SK-N-SH (cell line): ENCODE measurements at regions not wholly inside any gene's neighbourhood (a gene's known extent, or its start where the extent isn't known, plus 50 kb on each side); places are given as distances from the start of the nearest gene placed in this dataset.
"Not testable (repeated sequence)": the region's sequence is repeated elsewhere in the genome, so short reads cannot be mapped to it uniquely, and the experiment has no call there.

Experiments
- CTCF ChIA-PET: fragments of 300-600, 350-600 bp; formaldehyde crosslinking; extraction: SDS; loops from one replicate; lab custom pipeline; 2021; lab: Yijun Ruan, JAX
- POLR2A ChIA-PET: fragments of 350-600 bp; sonication (Branson Sonifier 250); formaldehyde crosslinking; extraction: SDS; loops from one replicate; lab custom pipeline; 2020; ENCODE audit warnings: antibody characterized with exemption, inconsistent platforms; lab: Yijun Ruan, JAX
- DNase-seq: peaks from one replicate; pipeline ENCODE4 v3.0.0; 2012
- H2AFZ ChIP-seq: fragments of 200-600 bp; sonication (generic); 2 replicates; pipeline ENCODE4 v1.8.1; 2016; ENCODE audit warnings: antibody characterized with exemption, mild to moderate bottlenecking, low read depth
- H3F3A ChIP-seq: fragments of 200-600 bp; sonication (generic); replicated peaks from 2 replicates; pipeline ENCODE3; 2016; ENCODE audit warnings: antibody characterized with exemption, mild to moderate bottlenecking; ENCODE audit not compliant: insufficient read depth
- H3K27ac ChIP-seq, 2 experiments: fragments of 200-500 bp in 1 of 2; fragments of 200-600 bp in 1 of 2; sonication (Bioruptor generic) in 1 of 2; sonication (generic), shearing (Covaris generic) in 1 of 2; 2 replicates each; pipeline versions ENCODE4 v1.5.1 to v1.6.1; 2014 to 2016; ENCODE audit warnings: low read depth in 2 of 2, inconsistent platforms in 1 of 2, low read length in 1 of 2, mild to moderate bottlenecking in 1 of 2, mixed read lengths in 1 of 2
- H3K27me3 ChIP-seq: fragments of 200-600 bp; sonication (generic), shearing (Covaris generic); 2 replicates; pipeline ENCODE4 v1.6.1; 2016; ENCODE audit warnings: mixed run types; ENCODE audit not compliant: insufficient read depth
- H3K36me3 ChIP-seq, 2 experiments: fragments of 200-500 bp in 1 of 2; fragments of 200-600 bp in 1 of 2; sonication (Bioruptor generic) in 1 of 2; sonication (generic) in 1 of 2; replicated peaks in 1 of 2; 2 replicates each; pipeline versions ENCODE3 to v1.5.1; 2014 to 2016; ENCODE audit warnings: low read length in 1 of 2, mild to moderate bottlenecking in 1 of 2; ENCODE audit not compliant: insufficient read depth in 2 of 2, control insufficient read depth in 1 of 2
- H3K4me1 ChIP-seq, 2 experiments: fragments of 200-500 bp in 1 of 2; fragments of 200-600 bp in 1 of 2; sonication (Bioruptor generic) in 1 of 2; sonication (generic), shearing (Covaris generic) in 1 of 2; 2 replicates each; pipeline versions ENCODE4 v1.5.1 to v1.6.1; 2014 to 2016; ENCODE audit warnings: low read depth in 1 of 2, low read length in 1 of 2, mixed run types in 1 of 2; ENCODE audit not compliant: insufficient read depth in 2 of 2, control insufficient read depth in 1 of 2
- H3K4me2 ChIP-seq: fragments of 200-600 bp; sonication (generic), shearing (Covaris generic); 2 replicates; pipeline ENCODE4 v1.6.1; 2017; ENCODE audit warnings: mixed run types
- H3K4me3 ChIP-seq, 2 experiments: fragments of 200-500 bp in 1 of 2; fragments of 200-600 bp in 1 of 2; sonication (Bioruptor generic) in 1 of 2; sonication (generic), shearing (Covaris generic) in 1 of 2; 2 replicates each; pipeline versions ENCODE4 v1.5.1 to v1.8.1; 2014 to 2016; ENCODE audit warnings: low read depth in 2 of 2, inconsistent platforms in 1 of 2, low read length in 1 of 2, mild to moderate bottlenecking in 1 of 2, mixed read lengths in 1 of 2, moderate library complexity in 1 of 2
- H3K79me2 ChIP-seq: fragments of 200-600 bp; sonication (generic); 2 replicates; pipeline ENCODE4 v1.8.1; 2017; ENCODE audit warnings: mild to moderate bottlenecking; ENCODE audit not compliant: insufficient read depth
- H3K9ac ChIP-seq: fragments of 200-600 bp; sonication (generic); 2 replicates; pipeline ENCODE4 v1.6.1; 2017; ENCODE audit warnings: mixed run types
- H3K9me2 ChIP-seq: fragments of 200-600 bp; sonication (generic); 2 replicates; pipeline ENCODE4 v1.6.1; 2017; ENCODE audit warnings: mixed run types
- H3K9me3 ChIP-seq: fragments of 200-600 bp; sonication (generic); 2 replicates; pipeline ENCODE4 v1.6.1; 2017; ENCODE audit warnings: mixed run types, mild to moderate bottlenecking, moderate library complexity
- H4K20me1 ChIP-seq: fragments of 200-600 bp; sonication (generic); 2 replicates; pipeline ENCODE4 v1.6.1; 2017; ENCODE audit warnings: mild to moderate bottlenecking, mixed run types; ENCODE audit not compliant: insufficient read depth
- FOXM1 ChIP-seq: IDR thresholded peaks from 2 replicates; pipeline ENCODE4 v1.4.0; 2012; ENCODE audit warnings: low read depth, mild to moderate bottlenecking
- GATA2 ChIP-seq: sonication (generic); formaldehyde crosslinking; IDR thresholded peaks from 2 replicates; pipeline ENCODE4 v1.5.0; 2020; ENCODE audit warnings: mild to moderate bottlenecking, missing genetic modification reagents
- JUND ChIP-seq: IDR thresholded peaks from 2 replicates; pipeline ENCODE4 v1.4.0; 2012
- NRF1 ChIP-seq: IDR thresholded peaks from 2 replicates; pipeline ENCODE4 v1.6.1; 2012; ENCODE audit warnings: low read depth, mild to moderate bottlenecking, low read length
- POLR2AphosphoS5 ChIP-seq: IDR thresholded peaks from 2 replicates; pipeline ENCODE4 v1.6.1; 2012; ENCODE audit warnings: low read depth, low read length
- RAD21 ChIP-seq: IDR thresholded peaks from 2 replicates; pipeline ENCODE4 v1.6.1; 2012; ENCODE audit warnings: mild to moderate bottlenecking, low read length
- RCOR1 ChIP-seq: fragments of 150-350 bp; IDR thresholded peaks from 2 replicates; pipeline ENCODE4 v1.6.1; 2017; ENCODE audit warnings: antibody characterized with exemption, low read length
- RXRA ChIP-seq: IDR thresholded peaks from 2 replicates; pipeline ENCODE4 v1.4.0; 2012; ENCODE audit warnings: low read depth, mild to moderate bottlenecking, borderline replicate concordance
- YY1 ChIP-seq: IDR thresholded peaks from 2 replicates; pipeline ENCODE4 v1.4.0; 2012; ENCODE audit warnings: low read depth, mild to moderate bottlenecking
- WGBS: methylation state at CpG from one replicate; pipeline ENCODE4 v1.1.6; 2017; ENCODE audit warnings: low lambda C conversion rate; 5-methylcytosine and 5-hydroxymethylcytosine counted together
- TF ChIP-seq, protein P1 (sequence below): IDR thresholded peaks from 2 replicates; pipeline ENCODE4 v1.4.0; 2012; ENCODE audit warnings: low read depth
- TF ChIP-seq, protein P2 (sequence below): IDR thresholded peaks from 2 replicates; pipeline ENCODE4 v1.4.0; 2012; ENCODE audit warnings: low read depth, borderline replicate concordance
- TF ChIP-seq, protein P3 (sequence below): fragments of 200-600 bp; sonication (generic); IDR thresholded peaks from 2 replicates; pipeline ENCODE4 v1.6.1; 2017; ENCODE audit warnings: antibody characterized with exemption, mild to moderate bottlenecking, moderate library complexity
- TF ChIP-seq, protein P4 (sequence below): fragments of 150-350 bp; IDR thresholded peaks from 2 replicates; pipeline ENCODE4 v1.6.1; 2016; ENCODE audit warnings: mild to moderate bottlenecking, low read depth, low read length

DNA sequence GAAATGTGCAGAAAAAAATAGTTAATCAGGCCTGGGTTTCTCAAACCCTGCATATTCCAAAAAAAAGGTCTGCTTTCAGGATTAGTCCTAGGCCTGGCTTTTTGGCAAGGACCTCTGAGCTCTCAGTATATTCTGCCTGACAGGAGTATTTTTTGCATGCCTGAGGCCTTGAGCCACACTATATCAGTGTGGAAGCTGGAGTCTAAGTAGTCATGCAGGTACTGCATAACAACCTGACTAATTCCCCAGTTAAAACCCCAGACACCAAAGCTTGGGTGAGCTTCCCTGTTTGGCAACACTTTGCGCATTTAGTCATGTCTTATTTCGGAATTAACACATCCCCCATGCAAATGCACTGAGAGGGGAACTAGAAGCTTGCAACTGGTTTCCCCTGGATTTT is 359.5 kb downstream of the CETN3 start:
- 88% methylated on average over 2 of the region's 2 CpGs for WGBS
- TF ChIP-seq, protein P1, sequence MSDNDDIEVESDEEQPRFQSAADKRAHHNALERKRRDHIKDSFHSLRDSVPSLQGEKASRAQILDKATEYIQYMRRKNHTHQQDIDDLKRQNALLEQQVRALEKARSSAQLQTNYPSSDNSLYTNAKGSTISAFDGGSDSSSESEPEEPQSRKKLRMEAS = no peak
- TF ChIP-seq RXRA = no peak

DNA sequence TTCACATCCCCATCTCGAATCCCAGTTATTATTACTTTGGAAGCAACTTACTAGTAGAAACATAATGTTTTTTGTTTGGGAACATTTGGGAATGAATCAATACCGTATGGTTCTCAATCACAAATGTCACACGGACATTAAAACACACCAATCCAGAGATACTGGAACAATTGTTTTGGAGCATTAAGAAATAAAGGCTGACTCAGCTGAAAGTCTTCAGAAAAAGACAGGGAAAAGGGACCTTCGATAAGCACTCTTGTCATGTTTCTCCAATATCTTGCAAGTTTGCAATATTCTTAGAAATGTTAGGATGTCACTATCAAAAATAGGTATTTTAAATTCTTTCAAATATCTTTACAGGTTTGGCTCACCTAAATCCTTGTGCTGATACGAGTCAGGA is 362.4 kb downstream of the CETN3 start:
- Histone ChIP-seq H4K20me1 (no peaks in the 10 kb centered on the region), H3K4me2 (no peak overlapping the region), H3K9me2 (no peaks in the 10 kb centered on the region), H3K4me3 (no peak overlapping the region), H3K36me3 (no peaks in the 10 kb centered on the region), H3K27ac (no peak overlapping the region), H3K4me1 (no peaks in the 10 kb centered on the region; a peak in 2 of 4 replicates), H3K79me2 (no peaks in the 10 kb centered on the region), H3K9ac (no peak overlapping the region), H3K9me3 (no peaks in the 10 kb centered on the region), H3F3A (no peaks in the 10 kb centered on the region), H2AFZ (no peak overlapping the region), H3K27me3 (no peaks in the 10 kb centered on the region)
- CTCF ChIA-PET = interaction anchor here (0.5 to 0.6 kb wide), 2 partner anchors 139 to 812 kb away, joined by 3 read pairs; no protein-coding TSS in a partner anchor
- 58% methylated on average over 5 of the region's 5 CpGs for WGBS
- POLR2A ChIA-PET = no interaction called here
- TF ChIP-seq RXRA (no peak), POLR2AphosphoS5 (no peak)
- no peak for DNase-seq

More for the DNA sequence above, 359.5 kb downstream of the CETN3 start:
- no peaks in the 10 kb centered on the region for H3F3A ChIP-seq
- H3K27me3 ChIP-seq = no peaks in the 10 kb centered on the region
- DNase-seq = no peak
- H3K9ac ChIP-seq = no peak overlapping the region
- H4K20me1 ChIP-seq = no peaks in the 10 kb centered on the region
- H3K9me3 ChIP-seq = no peaks in the 10 kb centered on the region
- no peak overlapping the region for H3K27ac ChIP-seq
- no peaks in the 10 kb centered on the region for H3K36me3 ChIP-seq
- ChIA-PET CTCF (no interaction called here), POLR2A (no interaction called here)
- H3K4me1 ChIP-seq = no peaks in the 10 kb centered on the region; a peak in 2 of 4 replicates
- H3K9me2 ChIP-seq = no peaks in the 10 kb centered on the region
- no peak overlapping the region for H3K4me3 ChIP-seq
- no peak overlapping the region for H2AFZ ChIP-seq
- H3K79me2 ChIP-seq = no peaks in the 10 kb centered on the region
- H3K4me2 ChIP-seq = no peak overlapping the region

DNA sequence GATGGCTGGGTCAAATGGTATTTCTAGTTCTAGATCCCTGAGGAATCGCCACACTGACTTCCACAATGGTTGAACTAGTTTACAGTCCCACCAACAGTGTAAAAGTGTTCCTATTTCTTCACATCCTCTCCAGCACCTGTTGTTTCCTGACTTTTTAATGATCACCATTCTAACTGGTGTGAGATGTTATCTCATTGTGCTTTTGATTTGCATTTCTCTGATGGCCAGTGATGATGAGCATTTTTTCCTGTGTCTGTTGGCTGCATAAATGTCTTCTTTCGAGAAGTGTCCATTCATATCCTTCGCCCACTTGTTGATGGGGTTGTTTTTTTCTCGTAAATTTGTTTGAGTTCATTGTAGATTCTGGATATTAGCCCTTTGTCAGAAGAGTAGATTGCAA is 369.5 kb downstream of the CETN3 start:
- H3F3A ChIP-seq, H3K4me1 ChIP-seq, H3K36me3 ChIP-seq, H4K20me1 ChIP-seq, H3K9ac ChIP-seq, H2AFZ ChIP-seq, CTCF ChIA-PET, H3K9me3 ChIP-seq, POLR2A ChIA-PET, H3K27me3 ChIP-seq, H3K4me2 ChIP-seq, H3K4me3 ChIP-seq, H3K79me2 ChIP-seq, H3K27ac ChIP-seq, DNase-seq, H3K9me2 ChIP-seq: not testable (repeated sequence)
- 65% methylated on average over 3 of the region's 4 CpGs for WGBS

DNA sequence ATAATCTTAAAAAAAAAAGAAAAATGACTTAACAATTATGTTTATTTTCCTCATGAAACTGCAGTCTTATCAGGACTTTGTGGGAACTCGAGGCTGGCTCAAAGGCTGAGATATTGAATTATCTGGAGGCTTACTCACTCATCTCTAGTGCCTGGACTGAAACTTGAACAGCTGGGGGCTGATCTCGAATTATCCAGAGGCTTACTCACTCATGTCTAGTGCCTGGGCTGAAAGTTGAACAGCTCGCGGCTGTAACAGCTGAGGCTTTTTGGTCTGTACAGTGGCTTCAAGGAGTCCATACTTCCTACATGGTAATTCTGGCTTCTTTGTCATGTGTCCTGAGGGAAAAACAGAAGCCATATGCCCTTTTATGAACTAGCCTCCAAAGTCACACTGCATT is 371.9 kb downstream of the CETN3 start:
- Histone ChIP-seq H3K4me2 (no peak overlapping the region), H3K9ac (no peak overlapping the region), H3K9me3 (no peaks in the 10 kb centered on the region), H3K9me2 (no peaks in the 10 kb centered on the region), H3K4me3 (no peak overlapping the region), H3K27me3 (no peaks in the 10 kb centered on the region), H3K36me3 (no peaks in the 10 kb centered on the region), H3F3A (no peaks in the 10 kb centered on the region), H4K20me1 (no peaks in the 10 kb centered on the region), H3K4me1 (no peaks in the 10 kb centered on the region), H3K27ac (no peak overlapping the region), H2AFZ (no peak overlapping the region), H3K79me2 (no peaks in the 10 kb centered on the region)
- WGBS = 30% methylated on average over 4 of the region's 4 CpGs
- ChIA-PET POLR2A (no interaction called here), CTCF (no interaction called here)
- DNase-seq = no peak
- no peak for TF ChIP-seq NRF1
- TF ChIP-seq, protein P2, sequence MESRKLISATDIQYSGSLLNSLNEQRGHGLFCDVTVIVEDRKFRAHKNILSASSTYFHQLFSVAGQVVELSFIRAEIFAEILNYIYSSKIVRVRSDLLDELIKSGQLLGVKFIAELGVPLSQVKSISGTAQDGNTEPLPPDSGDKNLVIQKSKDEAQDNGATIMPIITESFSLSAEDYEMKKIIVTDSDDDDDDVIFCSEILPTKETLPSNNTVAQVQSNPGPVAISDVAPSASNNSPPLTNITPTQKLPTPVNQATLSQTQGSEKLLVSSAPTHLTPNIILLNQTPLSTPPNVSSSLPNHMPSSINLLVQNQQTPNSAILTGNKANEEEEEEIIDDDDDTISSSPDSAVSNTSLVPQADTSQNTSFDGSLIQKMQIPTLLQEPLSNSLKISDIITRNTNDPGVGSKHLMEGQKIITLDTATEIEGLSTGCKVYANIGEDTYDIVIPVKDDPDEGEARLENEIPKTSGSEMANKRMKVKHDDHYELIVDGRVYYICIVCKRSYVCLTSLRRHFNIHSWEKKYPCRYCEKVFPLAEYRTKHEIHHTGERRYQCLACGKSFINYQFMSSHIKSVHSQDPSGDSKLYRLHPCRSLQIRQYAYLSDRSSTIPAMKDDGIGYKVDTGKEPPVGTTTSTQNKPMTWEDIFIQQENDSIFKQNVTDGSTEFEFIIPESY = no peak
- no peak for TF ChIP-seq RCOR1
- TF ChIP-seq JUND = no peak
- TF ChIP-seq GATA2 (CRISPR knock-in tag) = no peak
- TF ChIP-seq YY1 = no peak
- TF ChIP-seq, protein P3, sequence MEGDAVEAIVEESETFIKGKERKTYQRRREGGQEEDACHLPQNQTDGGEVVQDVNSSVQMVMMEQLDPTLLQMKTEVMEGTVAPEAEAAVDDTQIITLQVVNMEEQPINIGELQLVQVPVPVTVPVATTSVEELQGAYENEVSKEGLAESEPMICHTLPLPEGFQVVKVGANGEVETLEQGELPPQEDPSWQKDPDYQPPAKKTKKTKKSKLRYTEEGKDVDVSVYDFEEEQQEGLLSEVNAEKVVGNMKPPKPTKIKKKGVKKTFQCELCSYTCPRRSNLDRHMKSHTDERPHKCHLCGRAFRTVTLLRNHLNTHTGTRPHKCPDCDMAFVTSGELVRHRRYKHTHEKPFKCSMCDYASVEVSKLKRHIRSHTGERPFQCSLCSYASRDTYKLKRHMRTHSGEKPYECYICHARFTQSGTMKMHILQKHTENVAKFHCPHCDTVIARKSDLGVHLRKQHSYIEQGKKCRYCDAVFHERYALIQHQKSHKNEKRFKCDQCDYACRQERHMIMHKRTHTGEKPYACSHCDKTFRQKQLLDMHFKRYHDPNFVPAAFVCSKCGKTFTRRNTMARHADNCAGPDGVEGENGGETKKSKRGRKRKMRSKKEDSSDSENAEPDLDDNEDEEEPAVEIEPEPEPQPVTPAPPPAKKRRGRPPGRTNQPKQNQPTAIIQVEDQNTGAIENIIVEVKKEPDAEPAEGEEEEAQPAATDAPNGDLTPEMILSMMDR = no peak
- TF ChIP-seq, protein P4, sequence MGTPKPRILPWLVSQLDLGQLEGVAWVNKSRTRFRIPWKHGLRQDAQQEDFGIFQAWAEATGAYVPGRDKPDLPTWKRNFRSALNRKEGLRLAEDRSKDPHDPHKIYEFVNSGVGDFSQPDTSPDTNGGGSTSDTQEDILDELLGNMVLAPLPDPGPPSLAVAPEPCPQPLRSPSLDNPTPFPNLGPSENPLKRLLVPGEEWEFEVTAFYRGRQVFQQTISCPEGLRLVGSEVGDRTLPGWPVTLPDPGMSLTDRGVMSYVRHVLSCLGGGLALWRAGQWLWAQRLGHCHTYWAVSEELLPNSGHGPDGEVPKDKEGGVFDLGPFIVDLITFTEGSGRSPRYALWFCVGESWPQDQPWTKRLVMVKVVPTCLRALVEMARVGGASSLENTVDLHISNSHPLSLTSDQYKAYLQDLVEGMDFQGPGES = no peak
- no peak for TF ChIP-seq RAD21
- TF ChIP-seq FOXM1 = no peak
